CD4-positive, alpha-beta T cell treated with Interleukin-2 at 100 ng/mL for 4 hours (primary cell): ENCODE measurements at regions not wholly inside any gene's neighbourhood (a gene's known extent, or its start where the extent isn't known, plus 50 kb on each side); places are given as distances from the start of the nearest gene placed in this dataset.
A peak's percentile ranks its signal among the peaks of the same experiment; 100 is the strongest.
"Not testable (repeated sequence)": the region's sequence is repeated elsewhere in the genome, so short reads cannot be mapped to it uniquely, and the experiment has no call there.

ENCODE experiments used
- DNase-seq: peaks from one replicate; pipeline ENCODE4 v3.0.0-alpha.2; 2020; ENCODE audit warnings: low spot score

DNA sequence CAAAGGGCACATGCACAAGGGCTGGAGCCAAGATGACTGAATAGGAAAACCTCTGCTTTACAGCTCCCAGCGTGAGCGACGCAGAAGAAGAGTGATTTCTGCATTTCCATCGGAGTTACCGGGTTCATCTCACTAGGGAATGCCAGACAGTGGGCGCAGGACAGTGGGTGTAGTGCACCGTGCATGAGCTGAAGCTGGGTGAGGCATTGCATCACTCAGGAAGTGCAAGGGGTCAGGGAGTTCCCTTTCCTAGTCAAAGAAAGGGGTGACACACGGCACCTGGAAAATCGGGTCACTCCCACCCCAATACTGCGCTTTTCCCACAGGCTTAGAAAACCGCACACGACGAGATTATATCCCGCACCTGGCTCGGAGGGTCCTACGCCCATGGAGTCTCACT is 64.5 kb upstream of the HTR1E start:
- not testable (repeated sequence) for DNase-seq

DNA sequence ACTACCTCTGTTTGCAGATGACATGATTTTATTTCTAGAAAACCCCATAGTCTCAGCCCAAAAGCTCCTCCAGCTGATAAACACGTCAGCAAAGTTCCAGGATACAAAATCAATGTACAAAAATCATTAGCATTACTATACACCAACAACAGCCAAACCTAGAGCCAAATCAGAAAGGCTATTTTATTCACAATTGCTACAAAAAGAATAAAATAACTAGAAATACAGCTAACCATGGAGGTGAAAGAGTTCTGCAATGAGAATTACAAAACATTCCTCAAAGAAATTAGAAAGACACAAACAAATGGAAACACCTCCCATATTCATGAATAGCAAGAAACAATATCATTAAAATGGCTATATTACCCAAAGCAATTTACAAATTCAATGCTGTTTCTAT is 65.6 kb upstream of the HTR1E start:
- no peak for DNase-seq

DNA sequence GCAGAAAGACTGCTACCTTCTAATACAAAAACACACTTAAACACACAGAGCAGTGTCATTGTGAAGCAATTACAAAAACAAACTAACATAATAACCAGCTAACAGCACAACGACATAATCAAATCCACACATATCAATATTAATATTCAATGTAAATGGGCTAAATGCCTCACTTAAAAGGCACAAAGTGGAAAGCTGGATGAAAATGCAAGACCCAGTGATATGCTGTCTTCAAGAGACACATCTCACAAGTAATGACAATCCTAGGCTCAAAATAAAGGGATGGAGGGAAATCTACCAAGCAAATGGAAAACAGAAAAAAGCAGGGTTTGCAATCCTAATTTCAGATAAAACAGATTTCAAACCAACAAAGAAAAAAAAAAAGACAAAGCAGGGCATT is 67.8 kb upstream of the HTR1E start:
- DNase-seq, result no peak

DNA sequence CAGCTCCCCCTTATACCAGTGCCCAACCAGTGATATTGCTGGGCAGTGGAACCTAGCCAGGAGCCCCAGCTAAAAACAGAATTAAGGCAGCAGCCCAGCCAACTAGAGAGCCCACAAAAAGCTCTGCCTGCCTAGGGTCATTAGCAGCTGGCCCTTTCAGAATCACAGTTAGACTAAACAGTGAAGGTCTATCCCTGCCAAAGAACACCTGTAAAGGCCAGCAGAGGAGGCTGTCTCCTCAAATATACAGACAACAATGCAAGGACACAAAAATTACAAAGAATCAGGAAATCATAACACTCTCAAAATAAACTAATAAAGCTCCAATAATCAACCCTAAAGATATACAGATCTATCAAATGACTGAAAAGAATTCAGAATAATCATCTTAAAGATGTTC is 77.8 kb upstream of the HTR1E start:
- no peak for DNase-seq

DNA sequence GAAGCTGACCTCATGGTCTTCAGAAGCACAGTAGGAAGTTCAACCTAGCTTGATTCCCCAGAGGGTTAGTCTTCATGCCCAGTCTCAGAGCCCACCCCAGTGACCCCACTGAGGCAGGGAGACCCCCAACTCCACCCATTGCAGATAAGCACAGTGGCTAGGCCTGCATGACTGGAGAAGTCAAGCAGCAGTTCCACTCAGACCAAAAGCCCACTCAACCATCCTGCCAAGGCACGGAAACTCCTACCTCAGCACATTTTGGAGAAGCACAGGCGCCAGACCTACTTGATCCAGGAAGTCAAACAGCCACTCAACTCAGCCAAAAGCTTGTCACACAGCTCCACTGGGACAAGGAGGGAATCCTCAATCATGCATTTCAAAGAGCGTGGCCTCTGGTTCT is 78.4 kb upstream of the HTR1E start:
- DNase-seq, result no peak

DNA sequence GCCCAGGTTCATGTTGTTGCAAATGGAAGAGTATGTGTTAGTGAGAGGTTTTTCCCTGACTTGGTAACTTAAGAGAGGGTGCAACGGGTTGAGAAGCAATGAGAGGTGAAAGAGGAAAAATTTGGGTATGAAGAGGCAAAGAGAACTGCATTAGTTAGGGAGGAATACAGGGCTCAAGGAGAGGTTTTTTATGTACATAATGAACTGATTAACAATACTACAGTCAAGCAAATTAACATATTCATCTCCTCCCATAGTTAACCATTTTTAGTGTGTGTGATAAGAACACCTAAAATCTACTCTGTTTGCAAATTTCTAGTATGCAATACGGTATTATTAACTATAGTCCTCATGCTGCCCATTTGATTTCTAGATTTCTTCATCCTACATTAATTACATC is 79.5 kb upstream of the HTR1E start:
- DNase-seq, result no peak

DNA sequence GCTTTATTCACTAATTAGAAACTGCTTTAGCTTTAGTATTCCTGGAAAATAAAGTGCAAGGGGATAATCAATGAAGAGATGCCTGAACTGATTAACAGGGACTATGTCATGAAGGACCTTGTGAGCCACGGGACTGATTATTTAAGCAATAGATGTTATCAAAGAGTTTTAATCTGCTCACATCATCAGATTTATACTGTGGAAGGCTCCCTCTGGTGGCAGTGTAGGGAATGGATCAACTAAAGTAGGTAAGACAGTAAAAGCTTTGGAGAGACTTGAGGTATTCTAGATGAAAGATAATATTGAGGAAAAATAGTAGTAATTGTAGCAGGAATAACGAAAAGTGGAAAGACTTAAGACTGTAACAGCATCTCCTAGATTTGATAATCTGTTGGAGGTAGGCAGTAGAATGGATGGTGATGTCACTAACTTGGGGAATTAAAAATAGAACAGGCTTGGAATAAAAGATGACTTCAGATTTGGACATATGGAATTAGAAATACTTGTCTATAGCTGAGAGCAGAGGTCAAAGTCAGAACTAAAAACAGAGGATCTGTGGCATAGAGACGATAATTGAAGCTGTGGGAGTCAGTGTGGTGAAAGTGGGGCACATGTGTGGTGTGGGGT is 80.3 kb upstream of the HTR1E start:
- DNase-seq, result peak; percentile 7

DNA sequence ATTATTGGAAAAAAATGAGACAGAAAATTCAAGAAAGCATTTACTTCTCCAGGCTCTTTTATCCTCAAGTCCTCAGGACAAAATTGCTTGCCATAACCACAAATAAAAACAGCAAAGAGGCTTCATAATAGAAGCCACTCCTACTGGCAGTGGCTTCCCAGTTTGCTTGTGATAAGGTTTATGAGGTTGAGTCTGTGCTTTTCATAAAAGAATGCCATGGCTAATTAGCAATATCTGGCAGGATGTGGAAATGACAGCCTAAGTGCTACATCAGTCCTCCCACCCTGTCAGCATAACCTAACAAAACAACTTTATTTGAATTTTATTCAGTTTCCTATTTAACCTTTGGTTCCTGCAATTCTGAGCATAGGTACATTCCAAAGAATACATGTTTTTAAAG is 80.9 kb upstream of the HTR1E start:
- no peak for DNase-seq

DNA sequence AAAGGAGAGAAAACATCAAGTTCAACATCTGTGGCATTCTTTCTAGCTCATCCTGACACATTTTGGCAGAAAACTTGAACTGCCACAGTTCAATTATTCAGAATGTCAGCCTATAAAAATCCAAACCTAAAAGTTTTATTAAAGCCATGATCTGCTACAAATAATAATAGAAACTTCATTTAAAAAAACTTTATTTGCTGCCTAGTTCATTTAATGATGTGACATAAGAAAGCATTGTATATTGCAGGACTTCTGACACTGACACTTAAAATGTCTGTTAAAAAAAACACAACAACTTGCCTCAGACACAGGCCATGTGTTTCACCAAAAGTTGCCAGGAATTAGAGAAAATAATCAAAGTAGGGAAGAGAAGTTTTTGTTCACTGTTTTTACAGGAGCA is 88.3 kb upstream of the HTR1E start:
- DNase-seq, result no peak

DNA sequence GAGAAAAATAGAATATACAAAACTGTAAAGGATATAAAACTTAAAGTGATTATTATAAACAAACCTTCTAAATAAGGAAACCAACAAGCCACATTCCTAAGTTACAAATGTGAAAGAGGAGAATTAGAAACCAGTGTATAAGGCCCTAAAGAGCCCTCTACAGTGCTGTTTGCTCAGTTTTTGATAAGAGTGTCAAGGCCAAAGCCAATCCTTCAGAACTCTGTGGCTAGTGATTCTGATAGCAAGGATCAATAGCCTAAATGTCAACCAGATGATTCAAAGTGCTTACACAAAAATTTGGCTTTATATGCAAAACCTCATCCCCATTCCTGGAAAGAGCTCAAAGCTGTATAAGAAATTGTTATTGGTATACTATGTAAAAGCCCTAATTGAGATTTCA is 104.6 kb upstream of the HTR1E start:
- DNase-seq, result no peak

DNA sequence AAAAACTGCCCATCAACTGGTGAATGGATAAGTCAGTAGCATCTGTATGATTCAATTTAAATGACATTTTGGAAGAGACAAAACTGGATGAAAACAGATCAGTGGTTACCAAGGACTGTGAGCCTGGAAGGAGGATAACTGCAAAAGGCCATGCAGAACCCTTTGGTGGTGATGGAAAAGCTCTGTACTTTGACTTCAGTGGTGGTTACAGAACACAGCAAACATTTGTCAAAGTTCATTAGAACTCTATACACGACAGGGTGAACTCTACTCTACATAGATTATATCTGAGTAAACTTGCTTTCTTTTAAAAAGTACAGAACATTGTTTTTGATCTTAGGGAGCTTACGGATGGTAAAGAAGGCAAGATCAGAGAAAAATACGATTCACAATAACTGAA is 111.9 kb upstream of the HTR1E start:
- DNase-seq, result no peak

DNA sequence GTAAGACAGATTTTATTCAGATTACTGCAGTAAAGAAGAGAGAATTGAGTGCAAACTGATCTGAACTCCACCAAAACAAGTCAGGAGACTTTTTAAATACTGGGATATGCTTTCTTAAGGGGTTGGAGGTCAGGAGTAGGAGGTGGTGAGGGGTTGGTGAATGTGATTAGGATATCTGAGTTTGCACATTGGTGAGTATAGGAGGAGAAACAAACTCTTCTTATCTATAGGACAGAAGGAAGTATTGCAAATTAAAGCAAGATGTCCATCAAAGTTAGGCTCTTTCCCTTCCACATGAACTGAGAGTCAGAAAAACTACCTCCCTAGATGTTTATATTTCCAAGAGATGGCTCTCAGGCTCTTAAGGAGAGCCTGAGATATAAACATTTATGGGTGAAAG is 114.6 kb upstream of the HTR1E start:
- no peak for DNase-seq

DNA sequence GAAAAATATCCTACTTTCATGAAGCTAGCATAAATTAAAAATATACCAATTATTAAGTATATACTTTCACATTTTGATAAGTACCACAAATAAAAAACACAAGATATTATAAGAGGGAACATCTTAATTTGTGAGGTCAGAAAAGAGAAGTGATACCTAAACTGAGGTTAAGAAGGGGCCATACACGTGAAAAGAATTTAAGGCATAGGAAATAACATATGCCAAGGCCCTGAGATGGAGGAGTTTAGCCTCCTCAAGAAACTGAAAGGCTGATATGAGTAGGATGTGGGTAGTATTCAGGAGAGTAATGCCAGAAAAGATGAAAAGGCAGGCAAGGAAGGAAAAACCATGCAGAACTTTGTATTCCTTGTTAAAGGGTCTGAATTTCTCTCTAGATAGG is 116.6 kb upstream of the HTR1E start:
- no peak for DNase-seq

DNA sequence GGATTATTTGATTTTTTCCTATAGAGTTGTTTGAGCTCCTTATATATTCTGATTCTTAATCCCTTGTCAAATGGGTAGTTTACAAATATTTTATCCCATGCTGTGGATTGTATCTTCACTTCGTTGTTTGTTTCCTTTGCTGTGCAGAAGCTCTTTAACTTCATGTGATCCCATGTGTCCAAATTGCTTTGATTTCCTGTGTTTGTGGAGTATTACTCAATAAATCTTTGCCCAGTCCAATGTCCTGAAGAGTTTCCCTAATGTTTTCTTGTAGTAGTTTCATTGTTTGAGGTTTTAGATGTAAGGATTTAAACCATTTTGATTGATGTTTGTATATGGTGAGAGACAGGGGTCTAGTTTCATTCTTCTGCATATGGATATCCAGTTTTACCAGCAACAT is 143.7 kb upstream of the HTR1E start:
- no peak for DNase-seq

DNA sequence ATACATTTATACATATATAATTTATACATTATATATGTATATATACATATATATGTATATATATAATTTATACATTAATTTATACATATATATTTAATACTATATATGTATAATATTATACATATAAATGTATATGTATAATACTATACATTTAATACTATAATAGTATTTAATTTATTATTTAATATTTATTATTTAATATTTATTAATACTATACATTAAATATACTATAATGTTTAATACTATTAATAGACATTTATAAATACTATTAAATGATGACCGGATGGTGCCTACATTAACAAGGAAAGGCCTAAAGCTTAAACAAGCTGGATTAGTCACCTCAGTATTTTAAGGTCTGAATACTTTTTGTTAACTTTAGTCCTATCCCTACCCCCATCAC is 145.9 kb upstream of the HTR1E start:
- DNase-seq, result no peak

DNA sequence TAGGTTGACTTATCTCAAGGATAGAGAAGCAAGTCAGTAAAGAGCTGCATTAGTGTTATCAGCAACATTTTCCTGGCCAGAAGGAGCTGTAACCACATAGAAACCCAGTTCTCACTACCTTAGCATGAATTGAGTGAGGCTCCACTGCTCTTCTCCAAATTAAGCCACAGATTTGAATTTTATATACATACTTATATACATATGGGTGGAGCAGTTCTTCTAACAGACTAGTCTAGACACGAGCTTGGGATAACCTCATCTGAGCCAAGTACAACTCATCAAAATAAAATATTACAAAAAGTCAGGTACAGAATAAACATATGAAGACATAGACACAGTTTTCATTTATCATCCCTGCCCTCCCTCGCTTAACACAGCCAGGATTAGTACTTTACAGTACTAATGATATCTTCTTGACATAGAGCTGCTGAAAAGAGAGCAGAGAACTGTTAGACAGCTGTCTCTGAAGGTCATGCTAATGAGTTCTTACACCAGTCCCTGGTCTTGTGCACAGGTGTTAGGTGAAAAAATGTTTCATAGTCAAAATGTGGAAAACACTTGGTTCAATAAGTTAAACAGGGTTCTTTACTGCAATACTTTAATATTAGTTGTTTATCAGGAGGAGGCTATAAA is 147.4 kb upstream of the HTR1E start:
- DNase-seq, result no peak

DNA sequence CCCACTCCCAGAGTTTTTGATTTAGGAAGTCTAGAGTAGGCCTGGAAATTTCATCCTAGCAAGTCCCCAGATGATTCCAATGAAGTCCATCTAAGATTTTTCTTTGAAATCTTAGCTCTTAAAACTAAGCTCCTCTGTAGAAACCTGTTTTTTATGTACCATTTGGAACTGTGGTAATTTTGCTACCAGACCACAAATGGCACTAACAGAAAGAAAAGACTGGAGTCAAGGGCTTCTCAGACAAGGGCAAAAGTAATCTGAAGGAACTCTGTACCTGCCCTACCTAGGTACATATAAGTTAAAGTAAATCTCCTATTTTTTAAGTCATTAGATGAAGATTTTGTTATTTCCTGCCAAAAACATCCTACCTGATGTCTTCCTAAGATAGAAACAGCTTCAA is 155.0 kb upstream of the HTR1E start:
- DNase-seq, result no peak

DNA sequence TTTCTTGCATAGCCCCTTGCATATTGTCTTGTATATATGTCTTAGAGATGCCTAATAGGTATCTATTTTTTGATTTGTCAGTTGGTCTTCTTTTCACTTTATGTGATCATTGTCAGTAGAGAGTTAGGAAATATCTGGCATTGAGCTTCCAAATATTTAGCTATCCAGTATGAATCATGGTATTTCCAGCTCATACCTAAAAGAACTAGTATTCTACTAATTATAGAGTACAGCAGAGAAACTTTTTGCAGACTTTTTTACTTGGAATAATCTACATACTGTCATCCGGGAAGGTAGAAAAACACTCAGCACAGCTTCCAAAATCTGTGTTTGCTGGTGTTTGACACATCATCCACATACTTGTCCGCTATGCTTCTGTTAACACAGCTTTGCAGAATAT is 156.4 kb upstream of the HTR1E start:
- no peak for DNase-seq

DNA sequence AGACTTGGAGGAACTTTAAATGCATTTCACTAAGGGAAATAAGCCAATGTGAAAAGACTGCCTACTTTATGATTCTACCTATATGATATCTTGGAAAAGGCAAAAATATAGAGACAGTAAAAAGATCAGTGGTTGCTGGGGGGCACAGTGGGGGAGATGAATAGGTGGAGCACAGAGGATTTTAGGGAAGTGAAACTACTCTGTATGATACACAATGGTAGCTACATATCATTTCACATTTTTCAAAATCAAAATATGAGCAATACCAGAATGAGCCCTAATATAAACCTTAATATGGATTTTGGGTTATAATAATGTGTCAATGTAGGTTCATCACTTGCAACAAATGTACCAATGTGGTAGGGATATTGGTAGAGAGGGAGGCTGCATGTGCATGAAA is 161.4 kb upstream of the HTR1E start:
- no peak for DNase-seq

DNA sequence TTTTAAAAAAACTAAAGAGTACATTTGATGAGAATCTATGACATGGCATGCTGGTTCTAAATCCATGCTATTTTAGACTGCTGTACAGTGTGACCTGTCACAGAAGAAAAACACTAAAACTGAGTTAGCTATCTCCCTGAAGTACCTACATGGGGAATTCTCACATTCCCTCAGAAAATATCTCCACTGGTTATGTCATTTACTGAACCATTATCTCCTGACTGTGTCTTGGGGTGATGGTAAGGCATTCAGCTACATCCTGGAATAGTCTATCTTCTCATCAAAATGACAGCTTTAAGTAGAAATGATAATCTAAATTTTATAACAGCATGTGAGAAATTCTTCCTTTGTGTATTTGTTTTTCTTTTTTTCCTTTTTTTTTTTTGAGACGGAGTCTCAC is 172.1 kb upstream of the HTR1E start:
- DNase-seq, result no peak

DNA sequence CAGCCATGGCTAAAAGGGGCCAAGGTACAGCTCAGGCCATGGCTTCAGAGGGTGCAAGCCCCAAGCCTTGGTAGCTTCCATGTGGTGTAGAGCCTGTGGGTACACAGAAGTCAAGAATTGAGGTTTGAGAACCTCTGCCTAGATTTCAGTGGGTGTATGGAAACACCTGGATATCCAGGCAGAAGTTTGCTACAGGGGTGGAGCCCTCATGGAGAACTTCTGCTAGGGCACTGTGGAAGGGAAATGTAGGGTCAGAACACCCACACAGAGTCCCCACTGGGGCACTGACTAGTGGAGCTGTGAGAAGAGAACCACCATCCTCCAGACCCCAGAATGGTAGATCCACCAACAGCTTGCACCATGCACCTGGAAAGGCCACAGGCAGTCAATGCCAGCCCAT is 177.4 kb upstream of the HTR1E start:
- DNase-seq, result not testable (repeated sequence)

DNA sequence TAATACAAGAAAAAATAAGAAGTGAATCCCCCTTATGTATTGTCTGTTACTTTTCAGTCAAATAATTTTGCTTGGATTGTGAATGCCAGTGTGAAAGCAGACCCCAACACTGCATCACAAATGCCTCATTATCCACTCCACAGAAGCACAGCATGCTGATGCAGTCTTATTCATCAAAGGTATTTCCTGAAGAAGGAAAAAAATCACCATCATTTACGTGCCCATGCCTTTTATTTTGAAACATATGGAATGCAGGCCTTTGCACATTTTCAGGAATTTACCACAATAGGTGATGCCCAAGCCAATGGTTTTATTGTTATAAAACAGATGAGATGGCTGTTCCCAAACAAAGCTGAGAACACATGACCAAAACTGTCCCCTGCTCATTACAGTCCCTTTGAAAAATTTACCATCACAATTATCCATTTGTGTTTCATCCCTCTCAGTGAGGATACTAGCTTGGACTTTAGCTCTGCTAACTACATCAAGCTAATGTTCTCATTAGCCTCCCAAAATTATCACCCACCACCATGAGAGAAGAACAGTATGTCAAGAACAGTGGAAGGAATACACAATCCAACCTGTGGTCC is 180.6 kb upstream of the HTR1E start:
- no peak for DNase-seq

DNA sequence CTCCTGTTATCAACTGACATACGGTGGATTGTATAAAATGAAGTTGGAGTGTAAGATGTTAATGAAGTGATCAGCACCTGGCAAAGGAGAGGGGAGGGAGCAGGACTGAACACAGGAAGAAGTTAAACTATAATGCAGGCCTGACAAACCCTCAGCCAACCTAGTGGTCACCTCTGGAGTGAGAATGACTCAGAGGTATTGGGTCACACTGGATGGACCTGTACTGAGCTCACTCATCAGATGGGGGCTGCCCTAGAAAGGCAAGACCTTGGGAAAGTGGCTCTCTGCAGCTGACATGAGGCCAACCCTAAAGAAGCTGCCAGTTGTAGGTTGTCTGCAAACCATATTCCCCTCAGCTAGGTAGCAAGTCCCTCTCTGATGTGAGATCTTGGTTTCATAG is 193.3 kb upstream of the HTR1E start:
- no peak for DNase-seq

DNA sequence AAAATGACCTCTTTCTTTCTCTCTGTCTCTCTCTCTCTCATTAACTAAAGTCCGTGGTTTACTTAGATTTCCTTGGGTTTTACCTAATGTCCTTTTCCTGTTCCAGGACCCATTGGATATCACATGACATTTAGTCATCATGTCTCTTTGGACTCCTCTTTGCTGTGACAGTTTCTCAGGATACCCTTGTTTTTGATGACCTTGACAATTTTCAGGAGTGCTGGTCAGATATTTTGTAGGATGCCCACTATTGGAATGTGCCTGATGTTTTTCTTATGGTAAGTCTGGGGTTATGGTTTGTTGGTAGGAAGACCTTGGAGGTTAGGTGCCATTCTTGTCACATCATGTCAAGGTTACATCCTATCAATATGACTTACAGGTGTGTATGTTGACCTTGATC is 199.2 kb upstream of the HTR1E start:
- no peak for DNase-seq
